HG03139 (cell line): ENCODE measurements at regions not wholly inside any gene's neighbourhood (a gene's known extent, or its start where the extent isn't known, plus 50 kb on each side); places are given as distances from the start of the nearest gene placed in this dataset.
"Not testable (repeated sequence)": the region's sequence is repeated elsewhere in the genome, so short reads cannot be mapped to it uniquely, and the experiment has no call there.

ENCODE experiments used
- ATAC-seq: cut with Tn5 transposase; IDR thresholded peaks from one replicate; pipeline ENCODE4 v1.9.1; 2021; ENCODE audit not compliant: unreplicated experiment

GRCh38 chr7:8809320-8809719 lies 375.9 kb downstream of the NXPH1 start:
- no peak for ATAC-seq

DNA sequence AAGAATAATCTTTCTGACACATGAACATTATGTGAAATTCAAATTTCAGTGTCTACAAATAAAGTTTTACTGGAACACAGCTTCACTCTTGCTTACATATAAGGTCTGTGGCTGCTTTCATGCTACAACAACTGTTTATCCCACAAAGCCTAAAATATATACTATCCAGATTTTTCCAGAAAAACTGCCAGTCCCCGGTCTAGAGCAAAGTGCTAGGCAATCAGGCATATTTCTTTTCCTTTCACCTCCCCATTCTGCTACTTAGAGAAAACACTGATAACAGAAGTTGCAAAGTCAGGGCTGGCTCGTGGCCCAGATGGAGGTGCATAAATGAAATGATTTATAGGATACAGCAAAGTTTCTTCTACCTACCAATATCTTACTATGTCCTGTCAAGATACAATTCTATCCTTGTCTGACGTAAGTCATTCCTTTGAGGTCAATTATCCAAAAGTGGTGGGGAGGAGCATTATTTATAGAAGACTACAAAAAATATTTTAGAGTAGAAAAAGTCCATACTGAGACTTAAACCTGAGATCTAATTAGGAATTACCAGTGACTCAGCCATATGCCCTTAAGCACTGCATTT lies 384.1 kb downstream of the NXPH1 start:
- no peak for ATAC-seq

DNA sequence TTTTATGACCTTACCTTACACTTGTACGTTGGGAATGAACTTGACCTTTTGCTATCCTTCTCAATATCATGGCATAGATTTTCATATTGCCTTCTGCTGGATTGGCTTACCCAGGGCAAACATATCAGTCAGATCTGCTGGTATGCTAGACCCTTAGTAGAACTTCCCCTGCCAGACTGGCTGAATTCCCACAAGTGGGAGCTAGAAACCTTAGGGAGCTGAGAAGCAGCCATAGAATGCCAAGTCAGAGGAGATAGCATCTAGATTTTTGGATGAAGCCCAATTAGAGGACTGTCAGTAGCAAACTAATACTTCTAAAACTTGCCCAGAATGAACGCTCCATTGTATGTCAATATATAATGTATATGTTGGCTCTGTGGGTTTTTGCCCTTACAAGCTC lies 385.0 kb downstream of the NXPH1 start:
- ATAC-seq = no peak

DNA sequence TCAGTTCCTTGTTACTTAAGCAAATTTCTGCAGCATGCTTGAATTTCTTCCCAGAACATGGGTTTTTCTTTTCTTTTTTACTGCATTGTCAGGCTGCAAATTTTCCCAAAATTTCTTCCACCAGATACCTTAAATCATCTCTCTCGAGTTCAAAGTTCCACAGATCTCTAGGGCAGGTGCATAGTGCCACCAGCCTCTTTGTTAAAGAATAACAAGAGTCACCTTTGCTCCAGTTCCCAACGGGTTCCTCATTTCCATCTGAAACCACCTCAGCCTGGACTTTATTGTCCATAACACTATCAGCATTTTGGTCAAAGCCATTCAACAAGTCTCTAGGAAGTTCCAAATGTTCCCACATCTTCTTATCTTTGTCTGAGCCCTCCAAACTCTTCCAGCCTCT lies 389.2 kb downstream of the NXPH1 start:
- ATAC-seq = no peak

DNA sequence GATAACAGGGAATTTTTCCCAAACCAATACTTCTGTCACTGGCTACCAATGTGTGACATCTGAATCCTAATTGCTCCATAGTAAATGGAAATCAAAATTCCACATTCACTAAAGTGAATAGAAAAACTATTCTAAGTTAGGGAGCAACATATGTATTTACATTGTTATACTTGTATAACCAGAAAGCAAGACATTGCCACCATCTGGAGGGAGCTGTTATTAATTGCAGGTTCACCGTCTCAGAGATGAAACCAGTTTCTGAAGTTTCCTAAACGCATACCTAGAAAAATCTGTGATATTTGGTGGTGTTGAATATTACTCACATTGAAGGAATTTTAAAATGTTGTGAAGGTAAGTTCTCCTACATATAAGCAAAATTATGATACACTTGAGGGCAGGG lies 390.1 kb downstream of the NXPH1 start:
- ATAC-seq = no peak

DNA sequence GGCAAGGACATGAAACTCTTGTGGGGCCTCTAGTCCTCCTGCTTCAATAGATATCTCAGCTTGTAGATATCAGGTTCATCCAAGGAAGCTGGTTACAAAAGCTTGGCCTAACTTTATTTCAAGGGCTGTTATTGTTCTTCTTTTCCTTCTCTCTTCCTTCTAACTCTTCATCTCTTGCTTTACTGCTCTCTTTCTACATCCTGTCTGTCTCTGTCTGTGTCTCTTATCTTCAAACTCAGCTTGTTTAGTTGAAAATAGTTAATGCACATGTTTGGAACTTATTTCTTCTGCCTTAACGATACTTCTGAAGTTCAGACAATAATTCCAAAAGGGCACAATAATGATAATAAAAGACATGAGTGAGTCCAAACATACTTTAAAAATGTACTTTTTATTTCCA lies 393.9 kb downstream of the NXPH1 start:
- no peak for ATAC-seq

DNA sequence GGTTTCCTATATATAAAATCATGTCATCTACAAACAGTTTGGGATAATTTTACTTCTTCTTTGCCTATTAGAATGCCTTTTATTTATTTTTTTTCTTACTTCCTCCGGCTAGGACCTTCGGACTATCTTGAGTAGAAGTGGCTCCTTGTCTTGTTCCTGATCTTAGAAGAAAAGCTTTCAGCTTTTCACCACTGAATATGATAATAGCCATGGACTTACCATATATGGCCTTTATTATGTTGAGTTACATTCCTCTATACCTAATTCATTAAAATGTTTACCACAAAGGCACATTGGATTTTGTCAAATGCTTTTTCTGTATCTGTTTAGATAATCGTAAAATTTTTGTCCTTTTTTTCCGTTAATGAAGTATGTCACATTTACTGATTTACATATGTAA lies 395.7 kb downstream of the NXPH1 start:
- ATAC-seq = no peak

- no peak for ATAC-seq
Observed at GRCh38 chr7:8831376-8831775, 398.0 kb downstream of the NXPH1 start.

DNA sequence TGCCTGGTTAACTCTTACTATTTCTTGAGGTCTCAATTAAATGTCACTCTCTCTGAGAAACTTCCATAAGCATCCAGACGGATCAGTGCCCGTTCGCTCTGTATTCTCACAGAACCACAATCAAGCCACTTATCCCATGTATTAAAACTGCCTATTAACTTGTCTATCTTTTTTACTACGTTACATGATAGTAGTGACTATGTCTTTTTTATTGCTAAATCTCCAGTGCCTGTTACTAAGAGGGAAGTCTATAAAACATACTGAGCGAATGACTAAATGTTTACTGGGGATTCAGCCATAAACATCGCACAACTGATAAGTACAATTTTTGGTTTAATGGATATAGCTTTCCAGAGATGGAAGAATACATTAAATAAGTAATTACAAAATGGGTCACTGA lies 399.9 kb downstream of the NXPH1 start:
- no peak for ATAC-seq

DNA sequence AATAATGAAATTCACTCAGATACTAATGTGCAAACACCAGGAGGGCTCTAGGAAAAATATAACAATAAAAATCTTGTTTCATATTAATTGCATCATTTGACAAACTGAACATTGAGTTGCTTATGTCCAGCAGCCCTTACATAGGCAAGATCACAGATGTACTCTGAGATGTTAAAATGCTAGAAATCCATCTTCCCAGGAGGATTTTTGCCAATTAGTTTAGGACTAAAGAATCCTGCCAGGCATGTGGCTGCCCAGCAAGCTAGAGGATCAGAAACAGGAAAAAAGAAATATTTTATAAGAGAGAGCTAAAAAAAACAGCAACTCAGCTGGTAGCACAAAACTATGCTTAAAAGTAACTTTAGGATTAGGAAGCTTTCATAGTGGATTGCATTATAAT lies 407.8 kb downstream of the NXPH1 start:
- ATAC-seq = no peak

- no peak for ATAC-seq
Observed at GRCh38 chr7:8871716-8872115, 438.3 kb downstream of the NXPH1 start.

DNA sequence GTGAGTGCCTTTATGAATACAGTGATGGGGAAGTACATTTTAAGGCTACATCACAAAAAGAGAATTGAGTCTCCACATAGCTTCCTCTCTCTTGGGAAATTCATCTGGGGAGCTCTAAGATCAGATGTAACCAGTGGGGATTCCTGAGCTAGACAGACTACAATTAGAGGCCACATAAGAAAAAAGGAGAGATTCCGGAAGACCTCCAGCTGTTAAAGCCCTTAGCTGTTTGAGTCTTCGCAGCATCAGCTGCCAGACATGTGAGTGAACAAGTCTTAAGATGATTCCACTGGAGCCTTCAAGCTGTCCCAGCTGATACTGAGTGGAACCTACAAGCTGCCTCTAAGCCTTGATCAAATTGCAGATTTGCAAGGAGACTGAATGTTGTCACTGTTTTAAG lies 448.5 kb downstream of the NXPH1 start:
- ATAC-seq = no peak

GRCh38 chr7:8885480-8886000 lies 452.1 kb downstream of the NXPH1 start:
- no peak for ATAC-seq

DNA sequence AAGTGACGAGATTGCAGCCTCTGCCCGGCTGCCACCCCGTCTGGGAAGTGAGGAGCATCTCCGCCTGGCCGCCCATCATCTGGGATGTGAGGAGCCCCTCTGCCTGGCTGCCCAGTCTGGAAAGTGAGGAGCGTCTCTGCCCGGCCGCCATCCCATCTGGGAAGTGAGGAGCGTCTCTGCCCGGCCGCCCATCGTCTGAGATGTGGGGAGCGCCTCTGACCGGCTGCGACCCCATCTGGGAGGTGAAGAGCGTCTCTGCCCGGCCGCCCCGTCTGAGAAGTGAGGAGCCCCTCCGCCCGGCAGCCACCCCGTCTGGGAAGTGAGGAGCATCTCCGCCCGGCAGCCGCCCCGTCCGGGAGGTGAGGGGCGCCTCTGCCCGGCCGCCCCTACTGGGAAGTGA lies 456.9 kb downstream of the NXPH1 start:
- ATAC-seq = not testable (repeated sequence)

GRCh38 chr7:8893775-8894174 lies 460.4 kb downstream of the NXPH1 start:
- ATAC-seq = no peak

- ATAC-seq = no peak
Observed at GRCh38 chr7:8906396-8907075, 473.1 kb downstream of the NXPH1 start.

GRCh38 chr7:8908889-8909288 lies 475.5 kb downstream of the NXPH1 start:
- no peak for ATAC-seq

DNA sequence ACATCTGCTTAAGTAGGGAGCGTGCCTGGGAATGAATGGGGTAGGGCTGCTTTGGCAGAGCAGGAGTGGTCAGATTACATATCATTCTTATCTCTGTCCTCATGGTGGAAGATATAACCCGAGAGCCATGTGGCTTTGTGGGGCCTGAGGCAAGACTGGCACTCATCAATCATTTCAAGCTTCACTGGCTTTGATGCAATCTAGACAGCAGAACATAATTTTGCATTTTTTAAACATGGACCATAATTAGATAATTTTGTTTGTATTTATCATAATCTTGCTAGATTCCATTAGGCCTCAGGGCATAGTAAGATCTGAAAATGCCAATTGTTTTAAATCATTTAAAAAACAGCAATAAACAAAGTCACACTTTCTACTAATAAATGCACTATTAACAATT lies 480.3 kb downstream of the NXPH1 start:
- ATAC-seq = no peak

DNA sequence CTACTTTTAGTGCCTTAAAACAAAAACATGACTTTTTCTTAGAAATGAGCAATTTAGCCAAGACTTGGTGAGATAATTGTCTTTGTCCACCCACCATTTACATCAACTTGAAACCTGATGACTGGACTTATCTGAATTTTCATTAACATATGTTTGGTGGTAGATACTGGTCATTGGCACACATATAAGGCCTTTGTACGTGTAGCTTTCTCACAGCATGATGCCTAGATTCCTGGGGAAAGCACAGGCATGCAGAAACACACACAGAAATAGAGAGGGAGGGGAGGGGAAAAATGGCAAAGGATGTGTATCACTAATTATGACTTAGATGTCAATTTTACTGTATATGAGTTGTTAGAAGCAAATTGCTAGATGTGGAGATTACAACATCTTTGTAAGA lies 488.4 kb downstream of the NXPH1 start:
- no peak for ATAC-seq

GRCh38 chr7:8922726-8923125 lies 489.3 kb downstream of the NXPH1 start:
- no peak for ATAC-seq

GRCh38 chr7:8923164-8923806 lies 489.9 kb downstream of the NXPH1 start:
- no peak for ATAC-seq

- no peak for ATAC-seq
Observed at GRCh38 chr7:8931906-8932646, 498.7 kb downstream of the NXPH1 start.
